Neural progenitor cell (in vitro differentiated cells): ENCODE measurements at regions not wholly inside any gene's neighbourhood (a gene's known extent, or its start where the extent isn't known, plus 50 kb on each side); places are given as distances from the start of the nearest gene placed in this dataset.

ENCODE experiments used
- DNase-seq: peaks from one replicate; pipeline ENCODE4 v3.0.0-alpha.2; 2016; ENCODE audit warnings: low spot score
- H2AFZ ChIP-seq: fragments of 200-600 bp; sonication (generic); replicated peaks from 2 replicates; pipeline ENCODE4 v1.6.1; 2016; ENCODE audit warnings: antibody characterized with exemption
- H3F3A ChIP-seq: fragments of 200-600 bp; sonication (generic); 2 replicates; pipeline ENCODE4 v1.6.1; 2016; ENCODE audit warnings: antibody characterized with exemption, low read depth
- H3K27ac ChIP-seq: fragments of 200-600 bp; sonication (generic); 2 replicates; pipeline ENCODE4 v1.5.1; 2016; ENCODE audit warnings: mild to moderate bottlenecking
- H3K27me3 ChIP-seq: fragments of 200-600 bp; sonication (generic); 2 replicates; pipeline ENCODE4 v1.6.1; 2016; ENCODE audit warnings: mild to moderate bottlenecking, moderate library complexity
- H3K36me3 ChIP-seq: fragments of 200-600 bp; sonication (generic); 2 replicates; pipeline ENCODE4 v1.5.1; 2016
- H3K4me1 ChIP-seq: fragments of 200-600 bp; sonication (generic); 2 replicates; pipeline ENCODE4 v1.6.1; 2016; ENCODE audit warnings: mixed run types
- H3K4me2 ChIP-seq: fragments of 200-600 bp; sonication (generic); 2 replicates; pipeline ENCODE4 v1.6.1; 2016
- H3K4me3 ChIP-seq: fragments of 200-600 bp; sonication (generic); 2 replicates; pipeline ENCODE4 v1.5.1; 2016
- H3K79me2 ChIP-seq: fragments of 200-600 bp; sonication (generic); 2 replicates; pipeline ENCODE4 v1.6.1; 2016; ENCODE audit warnings: low read depth
- H3K9ac ChIP-seq: fragments of 200-600 bp; sonication (generic); 2 replicates; pipeline ENCODE4 v1.6.1; 2016
- H3K9me3 ChIP-seq: fragments of 200-600 bp; sonication (generic); 2 replicates; pipeline ENCODE4 v1.5.1; 2016; ENCODE audit warnings: low read depth
- H4K20me1 ChIP-seq: fragments of 200-600 bp; sonication (generic); 2 replicates; pipeline ENCODE4 v1.6.1; 2016; ENCODE audit warnings: low read depth
- H3K27ac Mint-ChIP-seq: 3 replicates; pipeline ENCODE4 v1.8.0; 2021; ENCODE audit warnings: mixed read lengths
- H3K27me3 Mint-ChIP-seq: 2 replicates; pipeline ENCODE4 v1.8.0; 2022; ENCODE audit warnings: low read depth, mild to moderate bottlenecking, inconsistent platforms, moderate library complexity, mixed read lengths; ENCODE audit not compliant: insufficient read depth
- H3K36me3 Mint-ChIP-seq: 3 replicates; pipeline ENCODE4 v1.8.0; 2021; ENCODE audit warnings: mixed read lengths
- H3K4me1 Mint-ChIP-seq: 3 replicates; pipeline ENCODE4 v1.8.0; 2021; ENCODE audit warnings: mixed read lengths
- H3K4me3 Mint-ChIP-seq: 3 replicates; pipeline ENCODE4 v1.8.0; 2021; ENCODE audit warnings: mild to moderate bottlenecking, moderate library complexity, mixed read lengths
- H3K9me3 Mint-ChIP-seq: 3 replicates; pipeline ENCODE4 v1.8.0; 2020; ENCODE audit warnings: mixed read lengths
- EZH2 ChIP-seq: fragments of 200-600 bp; sonication (generic); IDR thresholded peaks from 2 replicates; pipeline ENCODE4 v1.6.1; 2017; ENCODE audit warnings: antibody characterized with exemption, mild to moderate bottlenecking, moderate library complexity
- EZH2phosphoT487 ChIP-seq: fragments of 200-600 bp; sonication (generic); IDR thresholded peaks from 2 replicates; pipeline ENCODE4 v1.6.1; 2017; ENCODE audit warnings: antibody characterized with exemption
- TF ChIP-seq, protein P1 (sequence below): fragments of 200-600 bp; sonication (generic); IDR thresholded peaks from 2 replicates; pipeline ENCODE4 v1.5.1; 2017; ENCODE audit warnings: antibody characterized with exemption, mild to moderate bottlenecking

DNA sequence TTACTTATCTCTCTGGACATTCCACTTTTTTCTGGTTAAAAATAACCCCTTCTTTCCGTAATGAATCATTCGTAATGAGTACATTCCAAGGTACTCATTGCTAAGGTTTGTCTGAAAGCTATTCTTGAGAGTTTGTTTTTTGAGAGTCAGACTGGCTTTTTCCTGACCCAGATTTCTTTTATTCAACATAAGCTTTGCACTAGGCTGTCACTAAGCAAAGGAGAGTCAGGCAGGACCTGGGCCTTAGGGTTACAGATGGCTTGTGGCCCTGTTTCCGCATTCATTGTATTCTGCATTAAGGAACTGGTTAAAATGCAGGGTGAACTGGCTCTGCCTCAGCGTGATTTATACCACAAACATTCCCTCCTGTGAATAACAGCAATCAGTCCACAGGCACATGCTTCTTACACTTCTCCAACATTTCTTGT is 84.1 kb downstream of the POM121L12 start:
- DNase-seq: no peak
- H3K9me3 Mint-ChIP-seq: no peaks in the 10 kb centered on the region
- H3K4me1 Mint-ChIP-seq: no peaks in the 10 kb centered on the region
- H3K27me3 Mint-ChIP-seq: no peaks in the 10 kb centered on the region
- Histone ChIP-seq H3K4me1 (no peaks in the 10 kb centered on the region), H3K79me2 (no peaks in the 10 kb centered on the region), H3K4me3 (no peak overlapping the region), H3K27ac (no peak overlapping the region), H3K36me3 (no peaks in the 10 kb centered on the region), H3K9ac (no peak overlapping the region), H3K9me3 (no peaks in the 10 kb centered on the region), H3F3A (no peaks in the 10 kb centered on the region), H3K27me3 (no peaks in the 10 kb centered on the region), H2AFZ (peak overlapping the region; percentile 23), H3K4me2 (no peak overlapping the region), H4K20me1 (no peaks in the 10 kb centered on the region)
- H3K36me3 Mint-ChIP-seq: no peaks in the 10 kb centered on the region
- TF ChIP-seq, protein P1, sequence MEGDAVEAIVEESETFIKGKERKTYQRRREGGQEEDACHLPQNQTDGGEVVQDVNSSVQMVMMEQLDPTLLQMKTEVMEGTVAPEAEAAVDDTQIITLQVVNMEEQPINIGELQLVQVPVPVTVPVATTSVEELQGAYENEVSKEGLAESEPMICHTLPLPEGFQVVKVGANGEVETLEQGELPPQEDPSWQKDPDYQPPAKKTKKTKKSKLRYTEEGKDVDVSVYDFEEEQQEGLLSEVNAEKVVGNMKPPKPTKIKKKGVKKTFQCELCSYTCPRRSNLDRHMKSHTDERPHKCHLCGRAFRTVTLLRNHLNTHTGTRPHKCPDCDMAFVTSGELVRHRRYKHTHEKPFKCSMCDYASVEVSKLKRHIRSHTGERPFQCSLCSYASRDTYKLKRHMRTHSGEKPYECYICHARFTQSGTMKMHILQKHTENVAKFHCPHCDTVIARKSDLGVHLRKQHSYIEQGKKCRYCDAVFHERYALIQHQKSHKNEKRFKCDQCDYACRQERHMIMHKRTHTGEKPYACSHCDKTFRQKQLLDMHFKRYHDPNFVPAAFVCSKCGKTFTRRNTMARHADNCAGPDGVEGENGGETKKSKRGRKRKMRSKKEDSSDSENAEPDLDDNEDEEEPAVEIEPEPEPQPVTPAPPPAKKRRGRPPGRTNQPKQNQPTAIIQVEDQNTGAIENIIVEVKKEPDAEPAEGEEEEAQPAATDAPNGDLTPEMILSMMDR: no peak
- TF ChIP-seq EZH2phosphoT487 (no peak), EZH2 (no peak)
- H3K4me3 Mint-ChIP-seq: no peak overlapping the region
- no peak overlapping the region for H3K27ac Mint-ChIP-seq

DNA sequence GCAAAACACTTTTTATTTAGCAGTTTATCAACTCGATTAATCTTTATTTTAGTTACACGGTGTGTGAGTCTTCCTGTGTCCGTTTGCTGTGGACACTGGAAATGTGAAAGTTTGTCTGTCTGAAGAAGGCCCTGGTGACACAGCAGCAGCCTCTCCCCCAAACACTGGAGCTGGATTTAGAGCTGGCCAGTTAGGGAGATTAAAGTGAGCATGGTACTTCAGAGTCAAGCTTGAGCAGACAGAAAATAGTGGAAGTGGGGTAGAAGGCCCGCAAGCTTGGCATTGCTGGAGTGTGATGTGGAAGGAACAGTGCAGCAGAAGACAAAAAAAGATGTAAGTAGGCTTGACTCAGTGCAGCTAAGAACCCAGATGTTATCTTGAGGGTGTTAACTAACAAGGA is 85.9 kb downstream of the POM121L12 start:
- H3K9ac ChIP-seq: no peak overlapping the region
- H3K27me3 ChIP-seq: no peaks in the 10 kb centered on the region
- no peaks in the 10 kb centered on the region for H4K20me1 ChIP-seq
- Mint-ChIP-seq H3K27me3 (no peaks in the 10 kb centered on the region), H3K4me3 (no peak overlapping the region), H3K27ac (no peak overlapping the region), H3K36me3 (no peaks in the 10 kb centered on the region), H3K4me1 (no peaks in the 10 kb centered on the region), H3K9me3 (no peaks in the 10 kb centered on the region)
- H3K9me3 ChIP-seq: no peaks in the 10 kb centered on the region
- H3K4me1 ChIP-seq: no peaks in the 10 kb centered on the region
- H2AFZ ChIP-seq: peak overlapping the region; percentile 79
- H3K4me3 ChIP-seq: no peak overlapping the region
- H3K27ac ChIP-seq: no peak overlapping the region
- H3K36me3 ChIP-seq: no peaks in the 10 kb centered on the region
- H3F3A ChIP-seq: no peaks in the 10 kb centered on the region
- no peaks in the 10 kb centered on the region for H3K79me2 ChIP-seq
- H3K4me2 ChIP-seq: no peak overlapping the region
- no peak for DNase-seq
- no peak for TF ChIP-seq EZH2phosphoT487
- TF ChIP-seq EZH2: no peak
- TF ChIP-seq, protein P1: no peak

DNA sequence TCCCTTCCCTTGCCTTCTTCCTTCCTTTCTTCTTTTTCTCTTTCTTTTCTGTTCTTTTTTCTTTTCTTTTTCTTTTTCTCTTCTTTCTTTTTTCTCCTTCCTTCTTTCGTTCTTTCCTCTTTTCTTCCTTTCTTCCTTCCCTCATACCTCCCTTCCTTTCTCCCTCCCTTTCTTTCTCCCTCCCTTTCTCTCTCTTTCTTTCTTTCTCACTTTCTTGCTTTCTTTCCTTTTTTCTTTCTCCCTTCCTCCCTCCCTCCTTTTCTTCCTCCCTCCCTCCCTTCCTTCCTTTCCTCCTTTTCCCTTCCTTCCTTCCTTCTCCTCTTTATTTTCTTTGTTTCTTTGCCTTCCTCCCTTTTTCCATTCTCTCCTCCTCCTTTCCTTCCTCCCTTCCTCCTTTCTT is 96.3 kb downstream of the POM121L12 start:
- H3K9ac ChIP-seq: no peak overlapping the region
- no peak overlapping the region for H3K4me3 ChIP-seq
- no peak overlapping the region for H3K27ac ChIP-seq
- H3K4me2 ChIP-seq: no peak overlapping the region
- Mint-ChIP-seq H3K36me3 (no peaks in the 10 kb centered on the region), H3K27ac (no peak overlapping the region), H3K4me3 (no peak overlapping the region), H3K9me3 (peaks cover 2% of the 10 kb centered on the region), H3K27me3 (no peaks in the 10 kb centered on the region), H3K4me1 (peaks cover 10% of the 10 kb centered on the region)
- no peak for DNase-seq
- H3K36me3 ChIP-seq: no peaks in the 10 kb centered on the region
- no peaks in the 10 kb centered on the region for H3K4me1 ChIP-seq
- no peaks in the 10 kb centered on the region for H3K9me3 ChIP-seq
- H4K20me1 ChIP-seq: no peaks in the 10 kb centered on the region
- no peaks in the 10 kb centered on the region for H3F3A ChIP-seq
- TF ChIP-seq EZH2phosphoT487 (no peak), EZH2 (no peak)
- TF ChIP-seq, protein P1: no peak
- no peak overlapping the region for H2AFZ ChIP-seq
- H3K79me2 ChIP-seq: no peaks in the 10 kb centered on the region
- H3K27me3 ChIP-seq: no peaks in the 10 kb centered on the region
